BE2C (cell line): ENCODE measurements at regions not wholly inside any gene's neighbourhood (a gene's known extent, or its start where the extent isn't known, plus 50 kb on each side); places are given as distances from the start of the nearest gene placed in this dataset.
"Not testable (repeated sequence)": the region's sequence is repeated elsewhere in the genome, so short reads cannot be mapped to it uniquely, and the experiment has no call there.

Source experiments
- DNase-seq: peaks from one replicate; pipeline ENCODE4 v3.0.0-alpha.2; 2020
- H3K27me3 ChIP-seq: fragments of 250-450 bp; sonication (Bioruptor Pico); 2 replicates; pipeline ENCODE4 v1.5.1; 2020; ENCODE audit warnings: mild to moderate bottlenecking
- H3K36me3 ChIP-seq: fragments of 250-450 bp; sonication (Bioruptor Pico); 2 replicates; pipeline ENCODE4 v1.5.1; 2020; ENCODE audit warnings: mild to moderate bottlenecking
- H3K4me1 ChIP-seq: fragments of 250-450 bp; sonication (Bioruptor Pico); 2 replicates; pipeline ENCODE4 v1.5.1; 2020
- H3K4me3 ChIP-seq: 2 replicates; pipeline ENCODE4 v1.5.1; 2011; ENCODE audit warnings: low read depth, low read length
- H3K9me3 ChIP-seq: fragments of 250-450 bp; sonication (Bioruptor Pico); 2 replicates; pipeline ENCODE4 v1.5.1; 2020
- TF ChIP-seq, protein P1 (sequence below): IDR thresholded peaks from 2 replicates; pipeline ENCODE4 v1.5.1; 2012; ENCODE audit warnings: mild to moderate bottlenecking, low read depth, low read length

DNA sequence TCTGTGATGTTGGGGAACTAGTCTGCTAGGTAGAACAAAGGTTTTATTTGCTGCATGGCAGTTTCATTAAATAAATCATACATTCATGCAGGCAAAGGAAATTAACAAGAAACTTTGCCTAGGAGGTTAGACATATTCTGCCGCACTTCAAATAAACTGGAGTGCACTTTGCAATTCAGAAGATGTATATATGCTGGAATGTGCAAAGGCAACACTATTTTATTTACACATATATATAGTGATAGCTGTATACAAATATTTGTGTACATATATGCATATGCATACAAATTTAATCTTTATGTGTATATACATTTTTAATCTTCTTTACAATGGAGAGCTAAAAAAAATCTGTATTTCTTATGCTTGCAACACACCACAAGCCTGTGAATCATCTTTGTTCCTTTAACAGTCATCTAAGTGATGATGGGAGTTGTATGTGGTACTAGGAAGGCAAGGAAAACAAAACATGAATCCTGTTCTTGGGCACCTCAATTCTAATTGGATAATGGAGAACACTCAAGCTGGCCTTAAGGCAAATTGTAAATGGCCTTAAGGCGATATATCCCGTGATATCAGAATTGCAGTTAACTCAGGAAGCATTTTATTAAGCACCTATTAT lies 605.8 kb upstream of the CAMK1G start:
- Histone ChIP-seq H3K4me3 (no peak overlapping the region), H3K27me3 (no peaks in the 10 kb centered on the region), H3K4me1 (peaks cover 15% of the 10 kb centered on the region), H3K9me3 (no peaks in the 10 kb centered on the region), H3K36me3 (no peaks in the 10 kb centered on the region)
- DNase-seq, result no peak
- TF ChIP-seq, protein P1, sequence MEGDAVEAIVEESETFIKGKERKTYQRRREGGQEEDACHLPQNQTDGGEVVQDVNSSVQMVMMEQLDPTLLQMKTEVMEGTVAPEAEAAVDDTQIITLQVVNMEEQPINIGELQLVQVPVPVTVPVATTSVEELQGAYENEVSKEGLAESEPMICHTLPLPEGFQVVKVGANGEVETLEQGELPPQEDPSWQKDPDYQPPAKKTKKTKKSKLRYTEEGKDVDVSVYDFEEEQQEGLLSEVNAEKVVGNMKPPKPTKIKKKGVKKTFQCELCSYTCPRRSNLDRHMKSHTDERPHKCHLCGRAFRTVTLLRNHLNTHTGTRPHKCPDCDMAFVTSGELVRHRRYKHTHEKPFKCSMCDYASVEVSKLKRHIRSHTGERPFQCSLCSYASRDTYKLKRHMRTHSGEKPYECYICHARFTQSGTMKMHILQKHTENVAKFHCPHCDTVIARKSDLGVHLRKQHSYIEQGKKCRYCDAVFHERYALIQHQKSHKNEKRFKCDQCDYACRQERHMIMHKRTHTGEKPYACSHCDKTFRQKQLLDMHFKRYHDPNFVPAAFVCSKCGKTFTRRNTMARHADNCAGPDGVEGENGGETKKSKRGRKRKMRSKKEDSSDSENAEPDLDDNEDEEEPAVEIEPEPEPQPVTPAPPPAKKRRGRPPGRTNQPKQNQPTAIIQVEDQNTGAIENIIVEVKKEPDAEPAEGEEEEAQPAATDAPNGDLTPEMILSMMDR, result no peak

DNA sequence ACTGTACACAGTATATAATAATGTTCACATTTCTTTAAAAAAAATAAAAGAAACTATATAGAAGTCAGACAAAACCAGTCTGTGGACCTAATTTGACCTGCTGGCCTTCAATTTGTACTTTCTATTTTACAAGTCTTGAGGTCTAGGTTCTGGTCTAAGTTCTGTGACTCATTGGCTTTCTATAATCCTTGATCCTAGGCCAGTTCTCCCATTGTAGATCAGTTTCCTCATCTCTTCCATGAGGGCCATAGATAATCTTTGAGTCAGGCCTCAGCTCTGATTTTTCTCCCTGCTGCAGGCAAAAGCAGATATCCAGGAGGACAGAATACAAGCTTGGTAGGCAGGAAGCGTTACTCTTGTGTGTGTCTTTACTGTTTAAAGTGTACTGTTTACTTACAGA lies 603.7 kb upstream of the CAMK1G start:
- DNase-seq, result no peak
- Histone ChIP-seq H3K9me3 (no peaks in the 10 kb centered on the region), H3K4me1 (peaks cover 7% of the 10 kb centered on the region), H3K4me3 (no peak overlapping the region), H3K36me3 (no peaks in the 10 kb centered on the region), H3K27me3 (no peaks in the 10 kb centered on the region)
- TF ChIP-seq, protein P1, result no peak

DNA sequence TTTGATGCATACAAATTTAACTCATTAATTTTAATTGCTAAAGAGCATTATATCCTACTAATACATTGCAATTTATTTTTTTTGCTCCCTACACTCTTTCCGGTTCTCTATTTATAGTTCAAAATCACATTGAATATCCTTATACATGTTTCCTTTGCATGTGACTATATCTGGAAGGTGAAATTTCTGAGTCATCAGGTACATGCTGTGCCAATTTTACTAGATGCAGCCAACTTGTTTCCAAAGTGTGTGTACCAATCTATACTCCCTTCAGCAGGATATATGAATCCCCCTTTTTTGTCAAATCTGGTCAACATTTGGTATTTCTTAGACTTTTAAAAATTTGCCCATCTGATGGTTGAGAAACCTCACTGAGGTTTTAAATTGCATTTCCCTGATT lies 602.9 kb upstream of the CAMK1G start:
- Histone ChIP-seq H3K4me1 (no peaks in the 10 kb centered on the region; the same call in 1 of the 2 replicates), H3K36me3 (no peaks in the 10 kb centered on the region), H3K9me3 (no peaks in the 10 kb centered on the region), H3K27me3 (no peaks in the 10 kb centered on the region), H3K4me3 (no peak overlapping the region)
- TF ChIP-seq, protein P1, result no peak
- DNase-seq, result no peak

DNA sequence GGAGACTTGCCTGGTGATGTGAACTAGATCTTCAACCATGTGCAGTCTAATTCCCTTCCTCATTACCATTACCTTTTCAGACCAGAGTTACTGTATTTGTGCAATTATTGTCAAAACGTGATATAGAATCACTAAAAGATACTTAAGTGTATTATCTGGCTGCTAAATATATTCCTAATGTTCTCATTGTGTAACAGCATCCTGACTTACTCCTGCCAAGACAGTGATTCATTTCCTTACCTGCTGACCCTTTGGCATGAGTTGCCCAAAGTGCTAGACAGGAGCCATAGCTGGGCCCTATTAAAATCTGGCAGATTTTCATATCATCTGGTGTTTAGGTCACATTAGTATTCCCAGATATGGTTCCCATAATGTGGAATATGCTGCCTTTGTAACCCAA lies 598.3 kb upstream of the CAMK1G start:
- Histone ChIP-seq H3K4me3 (no peak overlapping the region), H3K4me1 (no peaks in the 10 kb centered on the region; the same call in 1 of the 2 replicates), H3K27me3 (no peaks in the 10 kb centered on the region), H3K9me3 (no peaks in the 10 kb centered on the region), H3K36me3 (no peaks in the 10 kb centered on the region)
- no peak for DNase-seq
- TF ChIP-seq, protein P1, result no peak

DNA sequence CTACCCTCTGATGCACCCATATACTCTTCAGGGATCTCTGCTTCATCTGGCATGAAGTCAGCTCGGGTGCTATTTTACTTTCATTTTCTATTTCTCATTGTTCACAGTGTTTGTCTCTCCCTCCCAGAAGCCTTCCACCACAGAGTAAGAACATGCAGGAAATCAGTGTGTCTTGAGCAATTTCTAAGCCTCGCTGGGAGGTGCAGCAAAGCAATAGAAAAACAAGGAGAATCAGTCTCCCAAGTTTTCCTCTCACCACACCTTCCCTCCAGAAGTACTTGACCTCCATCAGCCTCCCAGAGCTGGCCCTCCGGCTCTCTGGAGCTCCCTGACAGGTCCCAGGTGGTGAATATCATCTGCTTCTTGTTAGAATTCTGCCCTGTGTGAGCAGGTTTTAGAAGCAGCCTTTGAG lies 594.7 kb upstream of the CAMK1G start:
- Histone ChIP-seq H3K4me1 (no peaks in the 10 kb centered on the region; the same call in 1 of the 2 replicates), H3K4me3 (peak overlapping the region; percentile 47), H3K9me3 (no peaks in the 10 kb centered on the region), H3K36me3 (no peaks in the 10 kb centered on the region), H3K27me3 (no peaks in the 10 kb centered on the region)
- DNase-seq, result no peak
- TF ChIP-seq, protein P1, result no peak

DNA sequence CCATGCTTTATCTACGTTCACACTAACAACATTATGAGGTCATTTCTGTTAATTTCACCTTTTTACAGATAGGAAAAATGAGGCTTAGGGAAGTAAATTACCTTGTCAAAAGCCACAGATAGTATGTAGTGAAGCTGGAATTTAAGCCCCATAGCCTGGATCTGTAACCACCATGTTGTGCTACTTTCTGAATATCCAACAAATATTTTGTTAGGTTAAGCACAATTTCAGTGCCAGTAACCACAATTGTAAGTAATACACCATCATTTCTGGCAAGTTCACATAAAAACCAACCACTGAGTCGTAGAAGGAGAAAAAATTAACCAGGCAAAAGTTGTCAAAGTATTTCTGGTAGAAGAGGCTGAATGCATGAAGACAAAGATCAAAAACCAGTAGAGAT lies 593.1 kb upstream of the CAMK1G start:
- H3K4me3 ChIP-seq, result no peak overlapping the region
- no peaks in the 10 kb centered on the region for H3K9me3 ChIP-seq
- TF ChIP-seq, protein P1, result no peak

DNA sequence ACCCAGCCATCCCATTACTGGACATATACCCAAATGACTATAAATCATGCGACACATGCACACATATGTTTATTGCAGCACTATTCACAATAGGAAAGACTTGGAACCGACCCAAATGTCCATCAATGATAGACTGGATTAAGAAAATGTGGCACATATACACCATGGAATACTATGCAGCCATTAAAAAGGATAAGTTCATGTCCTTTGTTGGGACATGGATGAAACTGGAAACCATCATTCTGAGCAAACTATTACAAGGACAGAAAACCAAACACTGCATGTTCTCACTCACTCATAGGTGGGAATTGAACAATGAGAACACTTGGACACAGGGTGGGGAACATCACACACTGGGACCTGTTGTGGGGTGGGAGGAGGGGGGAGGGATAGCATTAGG lies 586.5 kb upstream of the CAMK1G start:
- H3K4me3 ChIP-seq, H3K36me3 ChIP-seq, H3K4me1 ChIP-seq, DNase-seq, H3K9me3 ChIP-seq, H3K27me3 ChIP-seq: not testable (repeated sequence)

More for the DNA sequence above, 593.1 kb upstream of the CAMK1G start:
- no peaks in the 10 kb centered on the region for H3K27me3 ChIP-seq
- no peaks in the 10 kb centered on the region for H3K4me1 ChIP-seq
- no peak for DNase-seq
- H3K36me3 ChIP-seq, result no peaks in the 10 kb centered on the region
